GM19035 (cell line): ENCODE measurements at regions not wholly inside any gene's neighbourhood (a gene's known extent, or its start where the extent isn't known, plus 50 kb on each side); places are given as distances from the start of the nearest gene placed in this dataset.
"Not testable (repeated sequence)": the region's sequence is repeated elsewhere in the genome, so short reads cannot be mapped to it uniquely, and the experiment has no call there.

Experiments used
- ATAC-seq: cut with Tn5 transposase; IDR thresholded peaks from one replicate; pipeline ENCODE4 v1.9.1; 2021; ENCODE audit not compliant: unreplicated experiment

GRCh38 chr21:31417214-31417613 lies 73.2 kb upstream of the TIAM1 start:
- not testable (repeated sequence) for ATAC-seq

GRCh38 chr21:31416465-31416864 lies 72.4 kb upstream of the TIAM1 start:
- no peak for ATAC-seq

GRCh38 chr21:31414263-31415000 lies 70.4 kb upstream of the TIAM1 start:
- no peak for ATAC-seq

- no peak for ATAC-seq
These were observed 69.6 kb upstream of the TIAM1 start for GRCh38 chr21:31413698-31414097.

- no peak for ATAC-seq
These were observed 66.6 kb upstream of the TIAM1 start for GRCh38 chr21:31410499-31411131.

GRCh38 chr21:31409831-31410487 lies 65.9 kb upstream of the TIAM1 start:
- ATAC-seq, result no peak

GRCh38 chr21:31408301-31409088 lies 64.4 kb upstream of the TIAM1 start:
- no peak for ATAC-seq

DNA sequence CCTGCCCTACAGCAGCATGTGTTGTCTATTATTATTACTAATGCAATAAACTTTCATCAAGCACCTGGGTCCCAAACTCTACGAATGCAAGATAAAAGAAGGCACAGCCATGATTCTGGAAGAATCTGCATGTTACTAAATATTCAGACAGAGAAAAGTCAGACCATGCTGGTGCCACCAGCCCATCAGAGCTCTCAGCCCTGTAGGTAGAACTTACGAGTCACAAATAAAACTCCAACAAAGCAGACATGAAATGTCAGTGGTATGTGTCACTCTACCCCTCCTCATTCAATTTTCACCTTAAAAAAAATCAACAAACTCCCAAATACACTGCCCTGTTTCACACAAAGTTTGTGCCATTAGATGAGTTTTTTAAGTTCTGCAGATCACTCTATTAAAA lies 62.4 kb upstream of the TIAM1 start:
- ATAC-seq, result no peak

DNA sequence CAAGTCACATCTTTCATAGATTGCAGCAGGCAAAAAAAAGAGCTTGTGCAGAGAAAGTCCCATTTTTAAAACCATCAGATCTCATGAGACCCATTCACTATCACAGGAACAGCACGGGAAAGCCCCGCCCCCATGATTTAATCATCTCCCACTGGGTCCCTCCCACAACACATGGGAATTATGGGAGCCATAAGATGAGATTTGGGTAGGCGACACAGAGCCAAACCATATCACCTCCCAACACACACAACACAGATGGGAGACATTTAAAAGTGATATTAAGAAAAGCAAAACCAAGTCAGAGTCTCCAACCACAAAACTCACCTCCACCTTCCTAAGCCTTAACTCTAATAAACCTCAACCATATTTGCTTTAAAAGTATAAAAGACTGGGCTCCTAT lies 61.5 kb upstream of the TIAM1 start:
- ATAC-seq, result no peak

DNA sequence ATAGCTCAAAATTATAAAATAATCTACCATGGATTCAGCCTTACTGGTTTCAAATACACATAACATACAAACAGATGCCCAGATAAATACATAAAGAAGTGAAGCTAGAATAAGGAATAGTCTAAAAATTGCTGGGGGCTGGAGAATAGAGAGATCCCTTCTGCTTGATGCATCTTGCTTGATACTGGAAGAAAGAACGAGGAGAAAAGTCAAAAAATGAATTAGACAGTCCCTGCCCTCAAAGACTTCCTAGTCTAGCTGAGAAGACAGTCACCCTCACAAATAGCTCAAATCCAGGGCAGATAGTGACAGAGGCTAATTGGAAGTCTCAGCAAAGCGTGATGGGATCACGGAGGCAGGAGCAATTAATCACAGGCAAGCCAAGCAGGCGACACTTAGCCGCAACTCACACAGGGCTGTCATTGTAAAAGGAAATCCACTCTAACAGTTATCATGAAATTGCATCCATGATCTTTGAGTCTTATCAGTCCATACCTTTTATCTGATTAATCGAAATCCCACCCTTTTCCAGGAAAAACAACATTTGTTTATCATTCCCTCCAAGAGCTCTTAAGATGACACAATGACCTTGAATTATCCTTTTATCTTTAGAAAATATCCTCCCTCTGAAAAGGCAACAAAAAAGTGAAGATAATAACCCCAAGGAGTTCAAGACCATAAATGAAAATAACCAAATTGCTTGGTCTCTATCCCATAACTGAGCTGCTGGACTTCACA lies 59.7 kb upstream of the TIAM1 start:
- no peak for ATAC-seq

- ATAC-seq, result no peak
These were observed 55.5 kb upstream of the TIAM1 start for GRCh38 chr21:31399591-31399990.

DNA sequence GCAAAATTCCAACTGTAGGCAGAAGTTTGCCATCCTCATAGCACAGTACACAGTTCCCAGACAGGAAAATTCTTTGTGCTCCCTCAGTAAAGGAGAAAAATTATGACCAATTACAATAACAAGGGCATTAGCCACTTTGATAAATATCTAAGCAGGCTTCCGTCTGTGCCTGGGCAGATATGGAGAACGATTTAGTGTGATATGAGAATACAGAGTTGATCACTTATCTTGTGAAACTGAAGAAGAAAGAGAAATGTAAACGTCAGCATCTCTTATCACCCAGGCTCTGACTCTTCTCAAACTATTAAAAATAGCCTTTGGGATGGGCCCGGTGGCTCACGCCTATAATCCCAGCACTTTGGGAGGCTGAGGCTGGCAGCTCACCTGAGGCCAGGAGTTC lies 54.5 kb upstream of the TIAM1 start:
- no peak for ATAC-seq

DNA sequence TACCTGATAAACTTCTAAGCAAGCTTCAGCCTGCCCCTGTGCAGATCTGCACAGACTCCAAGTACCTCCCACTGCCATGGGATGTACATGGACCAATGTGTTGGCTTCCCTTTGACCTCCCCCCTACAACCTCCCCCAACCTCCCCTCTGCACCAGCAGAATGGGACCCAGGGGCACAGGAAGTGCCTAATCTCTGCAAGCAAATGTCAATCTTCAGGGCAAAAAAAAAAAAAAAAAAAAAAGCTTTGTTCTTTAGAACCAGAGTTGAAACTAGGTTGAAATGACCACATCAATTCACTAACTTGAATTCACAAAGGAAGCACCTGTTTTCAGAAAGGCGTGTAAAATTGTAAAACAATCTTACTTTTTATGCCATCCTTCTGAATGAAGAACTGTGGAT lies 53.9 kb upstream of the TIAM1 start:
- no peak for ATAC-seq

DNA sequence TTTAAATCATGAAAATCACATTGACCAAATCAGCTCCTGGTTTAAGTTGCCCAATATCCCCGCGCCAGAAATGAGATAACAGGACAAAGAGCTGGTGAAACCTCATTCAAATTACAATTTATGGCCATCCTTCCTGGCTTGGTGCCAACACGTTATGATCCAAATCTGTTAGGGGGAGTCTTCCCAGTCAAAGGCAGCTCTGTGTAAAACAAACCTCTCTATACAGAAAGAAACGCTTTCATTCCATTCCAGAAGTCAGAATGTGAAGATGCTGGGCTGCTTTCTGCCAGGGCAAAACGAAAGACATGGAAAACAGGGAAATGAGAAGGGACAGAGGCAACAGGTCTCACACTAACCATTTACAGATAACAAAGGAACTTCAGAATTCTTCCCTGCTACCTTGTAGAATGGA lies 53.5 kb upstream of the TIAM1 start:
- ATAC-seq, result no peak

DNA sequence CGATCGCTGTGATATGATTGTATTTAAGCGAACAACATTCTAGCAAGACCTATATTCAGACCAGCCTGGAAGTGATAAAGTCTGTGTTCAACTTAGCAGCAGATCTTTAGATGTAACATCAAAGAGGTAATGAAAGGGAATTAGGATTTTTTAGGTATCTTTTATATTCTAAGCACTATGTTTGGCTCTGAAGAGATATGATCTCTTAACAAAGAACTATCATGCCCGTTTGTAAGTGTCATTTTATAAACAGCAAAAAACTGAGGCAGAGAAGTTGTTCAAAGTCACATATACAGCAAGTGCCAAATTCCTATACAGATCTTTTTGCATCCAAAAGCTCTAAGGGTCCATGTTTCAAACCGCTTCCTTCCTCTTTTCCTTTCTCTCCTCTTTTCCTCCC lies 53.0 kb upstream of the TIAM1 start:
- no peak for ATAC-seq

- ATAC-seq, result no peak
These were observed 52.3 kb upstream of the TIAM1 start for GRCh38 chr21:31396399-31396798.

GRCh38 chr21:31395791-31396190 lies 51.7 kb upstream of the TIAM1 start:
- ATAC-seq, result no peak

DNA sequence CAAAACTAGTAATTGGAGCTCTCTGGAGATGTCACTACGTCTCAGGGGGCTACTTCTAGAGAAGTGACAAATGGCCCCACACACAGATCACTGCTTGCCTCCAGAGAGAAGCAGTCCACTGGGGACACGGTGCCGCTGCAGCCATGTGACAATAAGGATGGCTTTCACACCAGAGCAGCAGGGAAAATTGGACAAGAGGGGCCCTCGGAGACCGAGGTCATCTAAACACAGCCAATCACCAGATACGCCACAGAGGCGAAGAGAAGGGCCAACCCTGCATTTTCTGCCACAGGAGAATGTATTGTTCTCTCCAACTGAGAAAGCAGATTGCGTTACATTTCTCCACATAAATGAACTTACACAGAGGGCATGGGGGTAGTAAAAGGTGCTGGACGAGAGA lies 51.2 kb upstream of the TIAM1 start:
- no peak for ATAC-seq

GRCh38 chr21:31394309-31394708 lies 50.2 kb upstream of the TIAM1 start:
- no peak for ATAC-seq
